Osteocyte (in vitro differentiated cells): ENCODE measurements at regions not wholly inside any gene's neighbourhood (a gene's known extent, or its start where the extent isn't known, plus 50 kb on each side); places are given as distances from the start of the nearest gene placed in this dataset.

Experiments used
- DNase-seq: peaks from one replicate; pipeline ENCODE4 v3.0.0; 2021; ENCODE audit warnings: mixed read lengths; ENCODE audit not compliant: unreplicated experiment; ENCODE audit errors: extremely low spot score
- H3K27ac Mint-ChIP-seq: one replicate; pipeline ENCODE4 v1.8.0; 2021; ENCODE audit warnings: mild to moderate bottlenecking, mixed read lengths; ENCODE audit not compliant: unreplicated experiment
- H3K27me3 Mint-ChIP-seq: one replicate; pipeline ENCODE4 v1.8.0; 2021; ENCODE audit warnings: mixed read lengths; ENCODE audit not compliant: unreplicated experiment
- H3K36me3 Mint-ChIP-seq: one replicate; pipeline ENCODE4 v1.8.0; 2021; ENCODE audit warnings: mixed read lengths; ENCODE audit not compliant: unreplicated experiment
- H3K4me1 Mint-ChIP-seq: one replicate; pipeline ENCODE4 v1.8.0; 2021; ENCODE audit warnings: mixed read lengths; ENCODE audit not compliant: unreplicated experiment
- H3K4me3 Mint-ChIP-seq: one replicate; pipeline ENCODE4 v1.8.0; 2021; ENCODE audit warnings: mild to moderate bottlenecking, moderate library complexity, mixed read lengths; ENCODE audit not compliant: unreplicated experiment
- H3K9me3 Mint-ChIP-seq: one replicate; pipeline ENCODE4 v1.8.0; 2021; ENCODE audit warnings: mixed read lengths; ENCODE audit not compliant: unreplicated experiment
- TF ChIP-seq, protein P1 (sequence below): fragments of 200-600 bp; sonication (generic); IDR thresholded peaks from 2 replicates; pipeline ENCODE4 v1.5.0; 2021; ENCODE audit warnings: antibody characterized with exemption, mild to moderate bottlenecking, moderate library complexity

DNA sequence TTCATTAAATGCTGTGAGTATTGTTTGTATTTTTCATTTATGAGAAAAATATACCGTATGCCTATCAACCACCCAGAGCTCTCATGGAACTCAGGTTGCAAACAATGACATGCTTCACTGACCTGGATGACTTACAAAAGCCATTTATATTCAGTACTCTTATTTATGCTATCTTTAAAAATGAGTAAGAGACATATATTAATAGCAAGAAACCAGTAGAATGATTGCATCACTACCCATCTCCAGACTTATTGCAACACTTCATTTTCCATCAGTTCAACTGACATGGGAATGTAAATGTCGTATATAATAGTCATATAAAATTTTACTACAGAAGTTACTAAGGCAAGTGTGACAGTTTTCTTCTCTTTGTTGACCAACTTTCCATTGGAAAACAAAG is 69.1 kb downstream of the OTP start:
- Mint-ChIP-seq H3K27me3 (peaks cover 51% of the 10 kb centered on the region), H3K4me1 (no peaks in the 10 kb centered on the region), H3K9me3 (no peaks in the 10 kb centered on the region), H3K36me3 (no peaks in the 10 kb centered on the region), H3K4me3 (no peak overlapping the region), H3K27ac (no peak overlapping the region)
- TF ChIP-seq, protein P1, sequence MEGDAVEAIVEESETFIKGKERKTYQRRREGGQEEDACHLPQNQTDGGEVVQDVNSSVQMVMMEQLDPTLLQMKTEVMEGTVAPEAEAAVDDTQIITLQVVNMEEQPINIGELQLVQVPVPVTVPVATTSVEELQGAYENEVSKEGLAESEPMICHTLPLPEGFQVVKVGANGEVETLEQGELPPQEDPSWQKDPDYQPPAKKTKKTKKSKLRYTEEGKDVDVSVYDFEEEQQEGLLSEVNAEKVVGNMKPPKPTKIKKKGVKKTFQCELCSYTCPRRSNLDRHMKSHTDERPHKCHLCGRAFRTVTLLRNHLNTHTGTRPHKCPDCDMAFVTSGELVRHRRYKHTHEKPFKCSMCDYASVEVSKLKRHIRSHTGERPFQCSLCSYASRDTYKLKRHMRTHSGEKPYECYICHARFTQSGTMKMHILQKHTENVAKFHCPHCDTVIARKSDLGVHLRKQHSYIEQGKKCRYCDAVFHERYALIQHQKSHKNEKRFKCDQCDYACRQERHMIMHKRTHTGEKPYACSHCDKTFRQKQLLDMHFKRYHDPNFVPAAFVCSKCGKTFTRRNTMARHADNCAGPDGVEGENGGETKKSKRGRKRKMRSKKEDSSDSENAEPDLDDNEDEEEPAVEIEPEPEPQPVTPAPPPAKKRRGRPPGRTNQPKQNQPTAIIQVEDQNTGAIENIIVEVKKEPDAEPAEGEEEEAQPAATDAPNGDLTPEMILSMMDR: no peak
- DNase-seq: no peak

DNA sequence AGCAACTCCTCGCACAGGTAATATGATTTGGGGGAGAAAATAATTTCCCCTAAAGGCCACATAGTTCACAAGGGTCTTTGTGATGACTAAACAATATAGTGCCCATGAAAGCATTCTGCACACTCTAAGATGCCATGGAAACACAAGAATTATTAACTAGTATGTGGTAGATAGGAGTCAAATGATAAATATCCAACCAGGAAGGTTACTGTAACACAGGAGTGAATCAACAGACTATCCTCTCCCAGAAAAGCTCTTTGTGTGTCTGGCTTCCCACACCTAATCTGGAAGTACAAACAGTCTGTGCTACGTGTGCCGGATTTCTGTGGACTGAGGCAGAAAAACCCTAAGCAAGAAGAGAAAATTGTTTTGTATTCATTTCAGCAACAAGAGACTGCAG is 70.0 kb downstream of the OTP start:
- DNase-seq: no peak
- Mint-ChIP-seq H3K9me3 (no peaks in the 10 kb centered on the region), H3K4me1 (no peaks in the 10 kb centered on the region), H3K27me3 (peaks cover 45% of the 10 kb centered on the region), H3K4me3 (no peak overlapping the region), H3K27ac (no peak overlapping the region), H3K36me3 (no peaks in the 10 kb centered on the region)
- TF ChIP-seq, protein P1: no peak

DNA sequence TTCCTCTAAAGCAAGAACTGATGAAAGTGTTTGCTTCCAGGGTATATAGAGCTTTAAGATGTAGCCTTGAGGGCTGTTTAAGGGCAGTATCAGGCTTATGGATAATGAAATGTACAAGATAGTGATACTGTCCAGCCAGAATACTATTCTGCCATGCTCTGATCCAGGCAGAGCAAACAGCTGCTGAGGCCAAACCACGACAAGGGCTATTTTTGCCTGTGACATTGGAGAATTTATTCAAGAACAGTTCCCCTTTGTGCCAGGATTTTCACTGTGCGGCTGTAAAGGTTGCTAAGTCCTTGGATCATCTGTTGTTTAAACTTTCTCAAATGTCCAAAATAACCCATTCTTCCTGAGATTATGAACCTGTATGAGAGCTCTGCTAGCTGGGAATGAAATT is 70.4 kb downstream of the OTP start:
- Mint-ChIP-seq H3K4me3 (no peak overlapping the region), H3K9me3 (no peaks in the 10 kb centered on the region), H3K4me1 (no peaks in the 10 kb centered on the region), H3K27me3 (peaks cover 41% of the 10 kb centered on the region), H3K36me3 (no peaks in the 10 kb centered on the region), H3K27ac (no peak overlapping the region)
- TF ChIP-seq, protein P1: no peak
- DNase-seq: no peak

DNA sequence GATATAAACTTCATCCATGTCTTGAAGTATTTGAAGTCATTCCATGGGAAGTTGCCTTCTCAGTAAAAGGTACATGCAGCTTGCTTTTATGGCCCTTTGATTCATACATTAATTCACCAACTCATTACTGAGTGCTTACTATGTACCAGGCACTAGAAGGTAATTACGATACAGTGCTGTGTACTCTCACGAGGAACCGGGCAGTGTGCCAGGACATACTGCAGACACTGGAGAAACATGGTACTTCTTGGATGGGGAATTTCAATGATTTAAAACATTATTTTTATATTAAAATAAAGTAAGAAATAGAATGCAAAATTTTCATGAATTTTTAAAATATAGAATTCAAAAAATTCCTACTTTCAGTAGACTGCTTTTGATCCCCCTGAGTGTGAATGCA is 71.4 kb upstream of the WDR41 start:
- Mint-ChIP-seq H3K4me3 (no peak overlapping the region), H3K4me1 (no peaks in the 10 kb centered on the region), H3K9me3 (no peaks in the 10 kb centered on the region), H3K27ac (no peak overlapping the region), H3K27me3 (peaks cover 25% of the 10 kb centered on the region), H3K36me3 (no peaks in the 10 kb centered on the region)
- DNase-seq: no peak
- TF ChIP-seq, protein P1: no peak

DNA sequence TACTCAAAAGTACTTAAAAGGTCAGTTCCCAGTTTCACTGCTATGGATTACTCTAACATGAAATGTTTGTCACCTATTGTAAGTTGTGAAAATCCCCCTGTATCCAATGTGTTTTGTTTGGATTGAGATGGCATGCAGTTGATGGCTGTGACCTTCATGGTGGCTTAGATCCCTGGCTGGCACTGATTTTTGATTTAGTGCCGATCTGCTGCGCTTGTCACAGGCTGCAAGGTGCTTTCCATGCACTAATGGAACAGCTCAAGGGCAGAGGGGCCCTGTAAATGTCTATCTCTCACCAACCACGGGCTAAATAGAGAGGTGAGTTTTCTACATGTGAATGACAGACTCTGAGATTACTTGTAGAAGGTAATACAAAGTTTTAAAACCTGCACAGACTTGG is 69.8 kb upstream of the WDR41 start:
- Mint-ChIP-seq H3K4me3 (no peak overlapping the region), H3K27ac (no peak overlapping the region), H3K4me1 (no peaks in the 10 kb centered on the region), H3K36me3 (no peaks in the 10 kb centered on the region), H3K27me3 (peaks cover 29% of the 10 kb centered on the region), H3K9me3 (no peaks in the 10 kb centered on the region)
- TF ChIP-seq, protein P1: no peak
- no peak for DNase-seq
